ENCODE measurements at regions not wholly inside any gene's neighbourhood (a gene's known extent, or its start where the extent isn't known, plus 50 kb on each side); places are given as distances from the start of the nearest gene placed in this dataset.

- 6% methylated on average over 1 of the region's 2 CpGs for WGBS (ENCODE audit: insufficient coverage, insufficient replicate concordance, low lambda C conversion rate, missing lambda C conversion rate)
- DNase-seq (ENCODE audit: low read depth, low spot score): no peak
- ChIA-PET RAD21 (ENCODE audit: unreplicated experiment) (no interaction called here), POLR2A (interaction anchor here (0.8 kb wide), 1 partner anchor 172 kb away, joined by 3 read pairs; no protein-coding TSS in a partner anchor), CTCF (interaction anchor here (0.5 to 1.0 kb wide), 2 partner anchors 70 to 211 kb away, joined by 3 read pairs; no protein-coding TSS in a partner anchor), SMC1A (ENCODE audit: uncharacterized antibody, unreplicated experiment) (interaction anchor here (1.0 to 1.2 kb wide), 2 partner anchors 18 to 32 kb away, joined by 3 read pairs; no protein-coding TSS in a partner anchor)
- no peaks in the 10 kb centered on the region for H3K9me3 ChIP-seq (replicated peaks; ENCODE audit: control insufficient read depth, insufficient read depth, low read length)
- no peak overlapping the region for H2AFZ ChIP-seq (ENCODE audit: control insufficient read depth, low read depth, low read length)
- in situ Hi-C loops (cut with MboI): no loop called here
- ATAC-seq: no peak
- no peak overlapping the region for H3K4me3 ChIP-seq
- no peak overlapping the region for H3K9ac ChIP-seq (ENCODE audit: control insufficient read depth, insufficient read depth, low read length)
- intact Hi-C loops (cut with micrococcal nuclease; ENCODE audit: unreplicated experiment): no loop called here
- H3K36me3 ChIP-seq (ENCODE audit: control insufficient read depth in 2 of 2, insufficient read depth in 2 of 2, low read length in 1 of 2): no peaks in the 10 kb centered on the region
- H3K4me1 ChIP-seq (ENCODE audit: control insufficient read depth, insufficient read depth, low read length): no peaks in the 10 kb centered on the region
- no TSS peak for BruUV-seq (replicated peaks)
- H3K79me2 ChIP-seq (ENCODE audit: control insufficient read depth, insufficient read depth, low read length): no peaks in the 10 kb centered on the region
- FAIRE-seq: no peak
- no peak for TF ChIP-seq BCL11A (IDR thresholded peaks at IDR 0.05; ENCODE audit: low read depth, low read length)
- no peak for TF ChIP-seq CREB1 (IDR thresholded peaks at IDR 0.05; ENCODE audit: low read depth)
- no peak overlapping the region for H3K4me2 ChIP-seq (ENCODE audit: control insufficient read depth, insufficient read depth)
- no peaks in the 10 kb centered on the region for H4K20me1 ChIP-seq (ENCODE audit: control insufficient read depth, insufficient read depth)
- no peak overlapping the region for H3K27ac ChIP-seq (ENCODE audit: control insufficient read depth, insufficient read depth)
- no peaks in the 10 kb centered on the region; a peak in 1 of 4 replicates for H3K27me3 ChIP-seq (replicated peaks in 1 of 2; ENCODE audit: control insufficient read depth in 2 of 2, insufficient read depth in 2 of 2, low read length in 1 of 2)
Observed at GRCh38 chr12:69085852-69086251, 152.9 kb upstream of the CPM start.

GRCh38 chr12:69087986-69088385 is 151.4 kb upstream of the CPSF6 start:
- 40% methylated on average over 8 of the region's 8 CpGs for WGBS (ENCODE audit: insufficient coverage, insufficient replicate concordance, low lambda C conversion rate, missing lambda C conversion rate)
- Histone ChIP-seq H3K9me3 (replicated peaks; ENCODE audit: control insufficient read depth, insufficient read depth, low read length) (no peaks in the 10 kb centered on the region), H3K4me1 (ENCODE audit: control insufficient read depth, insufficient read depth, low read length) (no peaks in the 10 kb centered on the region), H2AFZ (ENCODE audit: control insufficient read depth, low read depth, low read length) (no peak overlapping the region), H3K36me3 (ENCODE audit: control insufficient read depth in 2 of 2, insufficient read depth in 2 of 2, low read length in 1 of 2) (no peaks in the 10 kb centered on the region), H3K9ac (ENCODE audit: control insufficient read depth, insufficient read depth, low read length) (no peak overlapping the region), H3K27me3 (replicated peaks in 1 of 2; ENCODE audit: control insufficient read depth in 2 of 2, insufficient read depth in 2 of 2, low read length in 1 of 2) (no peaks in the 10 kb centered on the region; a peak in 1 of 4 replicates), H3K27ac (ENCODE audit: control insufficient read depth, insufficient read depth) (no peak overlapping the region), H3K4me2 (ENCODE audit: control insufficient read depth, insufficient read depth) (no peak overlapping the region), H3K4me3 (no peak overlapping the region), H3K79me2 (ENCODE audit: control insufficient read depth, insufficient read depth, low read length) (no peaks in the 10 kb centered on the region), H4K20me1 (ENCODE audit: control insufficient read depth, insufficient read depth) (no peaks in the 10 kb centered on the region)
- ChIA-PET POLR2A (no interaction called here), SMC1A (ENCODE audit: uncharacterized antibody, unreplicated experiment) (no interaction called here), CTCF (no interaction called here), RAD21 (ENCODE audit: unreplicated experiment) (no interaction called here)
- in situ Hi-C loops (cut with MboI) (no loop called here), intact Hi-C loops (cut with micrococcal nuclease; ENCODE audit: unreplicated experiment) (no loop called here)
- TF ChIP-seq CEBPB (IDR thresholded peaks at IDR 0.05; ENCODE audit: borderline replicate concordance in 1 of 2, low read depth in 2 of 2, low read length in 2 of 2) (no peak), STAT3 (IDR thresholded peaks at IDR 0.05; ENCODE audit: low read depth, low read length) (no peak), JUND (IDR thresholded peaks at IDR 0.05; ENCODE audit: low read depth, low read length) (no peak), HDAC6 (IDR thresholded peaks at IDR 0.05; ENCODE audit: unreplicated experiment) (no peak), SRF (IDR thresholded peaks at IDR 0.05; ENCODE audit: low read depth in 2 of 2, low read length in 2 of 2) (no peak), KLF5 (IDR thresholded peaks at IDR 0.05; ENCODE audit: partially characterized antibody) (no peak), NR2F1 (conservative IDR thresholded peaks at IDR 0.05) (no peak), PAX8 (IDR thresholded peaks at IDR 0.05) (no peak), KAT2A (conservative IDR thresholded peaks at IDR 0.05; ENCODE audit: control insufficient read depth, low read depth, low read length) (no peak)
- DNase-seq (ENCODE audit: low read depth, low spot score) (no peak), ATAC-seq (no peak), FAIRE-seq (no peak)
- no TSS peak for BruUV-seq (replicated peaks)
